HEK293T (cell line): ENCODE measurements at regions not wholly inside any gene's neighbourhood (a gene's known extent, or its start where the extent isn't known, plus 50 kb on each side); places are given as distances from the start of the nearest gene placed in this dataset.

Experiments used
- BHLHE40 ChIP-seq: fragments of 450-650 bp; IDR thresholded peaks from 2 replicates; pipeline ENCODE4 v1.6.1; 2016; ENCODE audit warnings: mild to moderate bottlenecking, moderate library complexity, borderline replicate concordance
- SP1 ChIP-seq: fragments of 450-650 bp; IDR thresholded peaks from 2 replicates; pipeline ENCODE4 v1.6.1; 2017
- TF ChIP-seq, protein P1 (sequence below): fragments of 450-650 bp; IDR thresholded peaks from 2 replicates; pipeline ENCODE4 v1.6.1; 2016

- TF ChIP-seq, protein P1, sequence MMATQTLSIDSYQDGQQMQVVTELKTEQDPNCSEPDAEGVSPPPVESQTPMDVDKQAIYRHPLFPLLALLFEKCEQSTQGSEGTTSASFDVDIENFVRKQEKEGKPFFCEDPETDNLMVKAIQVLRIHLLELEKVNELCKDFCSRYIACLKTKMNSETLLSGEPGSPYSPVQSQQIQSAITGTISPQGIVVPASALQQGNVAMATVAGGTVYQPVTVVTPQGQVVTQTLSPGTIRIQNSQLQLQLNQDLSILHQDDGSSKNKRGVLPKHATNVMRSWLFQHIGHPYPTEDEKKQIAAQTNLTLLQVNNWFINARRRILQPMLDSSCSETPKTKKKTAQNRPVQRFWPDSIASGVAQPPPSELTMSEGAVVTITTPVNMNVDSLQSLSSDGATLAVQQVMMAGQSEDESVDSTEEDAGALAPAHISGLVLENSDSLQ, result no peak
- no peak for TF ChIP-seq SP1
- no peak for TF ChIP-seq BHLHE40
Measured at GRCh38 chr2:65818873-65819451, 386.6 kb upstream of the SPRED2 start.
